GM18505 (cell line): ENCODE measurements at regions not wholly inside any gene's neighbourhood (a gene's known extent, or its start where the extent isn't known, plus 50 kb on each side); places are given as distances from the start of the nearest gene placed in this dataset.
A peak's percentile ranks its signal among the peaks of the same experiment; 100 is the strongest.

ENCODE experiments used
- ATAC-seq: cut with Tn5 transposase; IDR thresholded peaks from one replicate; pipeline ENCODE4 v1.9.1; 2021; ENCODE audit not compliant: unreplicated experiment
- POLR2A ChIP-seq: IDR thresholded peaks from 4 replicates; pipeline ENCODE4 v1.6.1; 2011; ENCODE audit warnings: borderline replicate concordance; ENCODE audit not compliant: insufficient read depth, insufficient read length; ENCODE audit errors: extremely low read depth

DNA sequence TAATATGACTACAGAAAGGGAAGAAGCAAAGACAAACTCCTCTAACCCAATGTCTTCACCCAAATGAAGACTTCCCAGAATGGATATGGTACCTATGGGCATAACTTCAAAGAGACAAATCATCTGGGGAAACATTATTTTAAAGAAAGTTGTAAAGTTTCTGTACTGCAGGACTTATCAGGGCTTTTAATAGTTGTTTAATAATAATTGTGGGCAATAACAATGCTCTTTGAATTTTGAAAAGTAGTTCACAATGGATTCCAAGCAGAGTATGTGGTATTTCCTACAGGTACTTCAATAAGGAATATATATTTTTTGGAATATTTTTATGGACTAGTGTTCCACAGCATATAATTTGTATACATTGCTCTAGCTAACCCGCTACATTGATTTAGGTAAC, 503.1 kb downstream of the MCTP2 start:
- ATAC-seq = no peak
- no peak for TF ChIP-seq POLR2A

DNA sequence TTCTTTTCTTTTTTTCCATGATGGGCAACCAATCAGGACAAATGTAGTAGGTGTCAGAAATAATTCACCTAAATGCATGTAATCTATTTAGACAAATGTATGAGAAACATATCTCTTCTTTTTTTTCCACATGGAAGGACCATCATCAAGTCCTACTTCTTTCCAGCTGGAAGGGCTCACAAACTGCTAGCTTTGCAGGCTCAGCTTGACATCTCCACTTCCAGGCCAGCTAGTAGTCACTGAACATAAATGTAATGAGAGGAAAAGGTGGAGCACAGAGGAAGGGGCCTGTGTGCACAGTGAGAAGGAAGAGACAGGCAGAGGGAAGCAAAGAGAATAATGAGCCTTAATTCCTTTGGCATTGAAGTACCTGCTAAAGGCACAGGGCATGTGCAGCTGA, 504.9 kb downstream of the MCTP2 start:
- no peak for TF ChIP-seq POLR2A
- ATAC-seq = no peak

DNA sequence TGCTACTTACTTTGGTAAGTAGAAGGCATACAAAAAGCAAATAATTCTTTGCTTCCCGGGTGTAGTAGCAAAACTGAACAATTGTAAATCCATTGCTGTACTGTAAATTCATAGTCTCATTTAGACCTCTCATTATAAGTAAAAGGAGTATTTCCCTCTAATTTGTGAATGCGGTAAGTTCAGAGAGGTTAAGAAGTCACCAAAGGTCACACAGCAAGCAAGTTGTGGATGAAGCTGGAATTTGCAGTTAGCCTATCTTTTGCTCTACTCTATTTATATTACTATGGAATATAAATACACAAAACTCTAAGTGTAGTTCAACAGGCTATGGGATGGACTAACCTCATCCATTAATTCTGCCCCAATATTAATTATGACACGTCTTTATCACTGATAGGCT, 508.3 kb downstream of the MCTP2 start:
- no peak for ATAC-seq
- no peak for TF ChIP-seq POLR2A

DNA sequence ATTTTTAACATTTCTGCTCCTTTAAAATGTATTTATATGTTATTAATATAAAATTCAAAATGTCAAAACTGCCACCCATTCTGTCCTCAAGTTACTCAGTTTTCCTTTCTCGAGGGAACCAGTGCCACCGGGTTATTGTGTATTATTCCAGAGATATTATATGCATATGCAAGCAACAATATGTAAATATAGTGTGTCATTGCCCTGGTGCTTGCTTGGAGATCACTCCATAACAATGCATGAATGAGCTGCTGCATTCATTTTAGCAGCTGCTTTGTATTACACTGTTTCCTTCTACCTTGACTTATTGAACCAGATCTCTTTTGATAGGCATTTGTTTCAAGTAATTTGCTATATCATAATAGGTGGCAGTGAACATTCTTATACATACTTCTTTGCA, 509.1 kb downstream of the MCTP2 start:
- ATAC-seq = no peak
- TF ChIP-seq POLR2A = no peak

DNA sequence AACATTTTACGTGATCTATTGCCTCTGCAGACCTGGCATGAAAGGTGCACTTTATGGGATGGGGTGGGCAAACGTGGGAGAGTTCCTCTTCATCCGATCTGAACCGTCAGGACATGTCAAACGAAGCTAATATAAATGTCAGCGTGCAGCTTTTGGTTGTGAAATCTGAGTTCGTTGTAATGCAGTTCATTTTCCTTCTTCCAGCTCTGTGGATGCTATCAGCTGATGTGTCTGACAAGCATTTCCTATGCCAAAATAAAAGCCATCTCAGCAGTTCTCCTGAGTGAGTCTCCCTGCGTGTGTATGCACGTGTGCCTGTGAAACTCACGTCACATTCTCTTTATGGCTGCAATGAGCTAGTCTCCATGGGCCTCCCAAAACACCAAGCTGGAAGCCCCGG, 512.3 kb downstream of the MCTP2 start:
- ATAC-seq = no peak

DNA sequence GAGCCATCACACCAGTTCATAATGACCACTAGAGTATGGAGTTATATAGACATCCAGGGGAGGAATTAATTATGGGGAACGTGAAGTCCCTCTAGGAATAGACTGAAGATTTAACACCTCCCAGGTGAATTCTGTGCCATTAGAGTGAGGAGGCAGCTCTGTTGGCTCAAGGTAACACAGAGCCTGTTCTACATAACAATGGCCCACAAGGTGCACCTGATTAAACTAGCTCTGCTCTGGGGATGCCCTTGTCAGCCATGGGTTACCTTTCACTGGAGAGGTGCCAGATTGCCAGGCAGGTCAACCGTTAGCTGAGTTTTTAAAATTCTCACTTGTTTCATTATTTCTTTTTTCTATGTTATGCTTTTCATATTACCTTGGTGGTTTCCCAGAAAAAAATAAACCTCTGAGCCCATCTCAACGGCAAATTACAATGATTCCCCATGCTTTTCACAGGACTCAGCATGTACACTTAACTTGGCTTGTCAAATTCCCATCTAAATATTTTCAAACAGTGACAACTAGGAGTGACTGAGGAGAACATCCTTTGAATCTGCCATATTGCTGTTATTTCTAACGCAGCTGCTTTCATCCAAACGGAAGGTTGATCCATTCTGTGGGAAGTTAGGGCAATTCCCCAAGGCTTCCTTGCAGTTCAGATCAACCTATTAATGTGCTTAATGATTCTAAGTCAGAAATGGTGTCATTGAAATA, 512.9 kb downstream of the MCTP2 start:
- no peak for TF ChIP-seq POLR2A
- ATAC-seq = no peak

More for the DNA sequence above, 512.3 kb downstream of the MCTP2 start:
- no peak for TF ChIP-seq POLR2A

DNA sequence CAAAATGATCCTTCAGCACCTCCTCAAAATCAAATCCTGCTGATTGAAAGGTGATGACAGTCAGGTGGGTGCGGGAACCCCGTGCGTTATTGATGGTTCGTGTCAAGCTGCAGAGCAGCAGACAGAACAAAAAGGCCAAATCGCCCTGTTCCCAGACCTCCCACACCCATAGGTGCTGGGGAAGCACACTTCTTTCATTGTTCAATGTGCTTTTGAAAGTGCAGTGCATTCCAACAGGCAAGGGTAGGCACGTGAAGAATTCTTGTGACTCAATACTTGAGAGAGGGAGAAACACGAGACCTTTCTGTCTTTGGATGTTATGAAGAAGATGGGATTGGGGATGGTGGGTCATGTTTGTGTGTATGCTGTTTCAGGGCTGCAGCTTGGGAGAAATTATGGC, 514.0 kb downstream of the MCTP2 start:
- no peak for TF ChIP-seq POLR2A
- no peak for ATAC-seq

DNA sequence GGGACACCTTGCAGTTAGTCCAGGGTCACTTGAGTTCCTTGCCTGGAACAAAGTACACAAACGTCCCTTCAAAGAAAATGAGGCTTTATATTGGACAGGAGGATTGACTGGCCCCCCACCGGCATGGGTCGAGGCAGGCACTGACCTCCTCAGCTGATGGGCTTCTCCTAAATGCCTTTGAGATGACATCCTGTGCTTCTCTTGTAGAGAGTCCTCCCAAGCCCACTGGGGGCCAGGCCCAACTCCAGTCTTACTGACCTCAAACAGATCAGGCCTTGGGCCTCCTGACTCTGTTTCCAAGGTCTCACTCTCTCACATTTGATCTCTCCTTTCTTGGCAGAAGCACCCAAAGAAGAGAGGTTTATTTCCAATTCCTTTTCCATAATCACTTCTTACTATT, 516.1 kb downstream of the MCTP2 start:
- TF ChIP-seq POLR2A = no peak
- ATAC-seq = no peak

DNA sequence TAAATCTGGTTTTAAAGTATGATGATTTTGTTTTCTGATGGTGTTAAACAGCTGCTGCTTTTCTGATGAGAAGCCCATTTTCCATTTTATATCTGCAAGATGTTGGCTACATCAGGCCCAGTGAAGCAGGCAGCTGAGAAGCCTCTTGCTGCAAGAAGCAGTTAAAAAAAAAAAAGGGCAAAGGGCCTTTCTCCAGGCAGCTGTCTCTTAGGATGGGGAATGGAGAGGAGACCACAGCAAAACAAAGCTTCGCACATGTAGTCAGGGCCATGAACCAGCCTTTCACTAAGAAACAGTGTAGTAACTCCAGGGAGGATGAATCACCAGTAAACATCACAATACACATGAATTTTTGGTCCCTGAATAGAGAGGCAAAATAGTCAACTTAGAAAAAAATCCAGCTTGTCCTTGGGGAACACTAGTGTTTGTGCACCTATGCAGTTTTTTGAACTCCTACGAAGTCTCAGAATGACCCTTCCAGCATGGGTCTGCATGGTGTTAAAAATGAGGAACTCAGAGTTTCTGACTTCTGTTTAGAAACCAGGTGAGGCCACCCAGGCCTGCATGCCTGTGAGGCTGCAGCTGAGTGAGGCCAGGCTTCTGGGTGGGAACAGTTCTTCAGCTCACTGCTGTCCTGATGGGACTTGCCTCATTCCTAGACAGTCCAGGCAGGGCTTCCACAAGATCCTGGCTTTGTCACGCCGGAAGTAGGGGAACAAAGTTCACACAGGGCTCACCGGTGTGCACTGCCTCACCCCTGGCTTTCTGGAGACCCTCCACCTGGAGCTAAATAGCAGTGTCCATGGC, 518.7 kb downstream of the MCTP2 start:
- ATAC-seq = peak; percentile 91
- no peak for TF ChIP-seq POLR2A

DNA sequence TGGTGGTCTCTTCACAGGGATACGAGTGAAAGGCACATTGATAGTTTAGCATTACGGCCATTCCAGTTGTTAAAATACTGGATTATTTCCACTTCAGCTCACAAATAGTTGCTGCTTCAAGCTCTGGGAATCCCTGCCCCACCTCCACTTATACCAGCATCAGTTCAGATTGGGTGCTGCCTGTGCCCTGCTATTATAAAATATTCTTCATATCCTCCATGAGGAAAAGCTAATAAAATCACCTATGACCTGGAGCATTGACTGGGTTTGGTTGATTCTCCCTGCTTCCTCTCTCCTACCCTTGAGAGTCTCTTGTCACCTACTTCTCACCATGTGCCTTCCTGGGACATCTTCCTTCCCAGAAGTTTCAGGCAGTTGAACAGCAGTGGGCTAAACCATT, 529.0 kb downstream of the MCTP2 start:
- no peak for TF ChIP-seq POLR2A
- no peak for ATAC-seq

DNA sequence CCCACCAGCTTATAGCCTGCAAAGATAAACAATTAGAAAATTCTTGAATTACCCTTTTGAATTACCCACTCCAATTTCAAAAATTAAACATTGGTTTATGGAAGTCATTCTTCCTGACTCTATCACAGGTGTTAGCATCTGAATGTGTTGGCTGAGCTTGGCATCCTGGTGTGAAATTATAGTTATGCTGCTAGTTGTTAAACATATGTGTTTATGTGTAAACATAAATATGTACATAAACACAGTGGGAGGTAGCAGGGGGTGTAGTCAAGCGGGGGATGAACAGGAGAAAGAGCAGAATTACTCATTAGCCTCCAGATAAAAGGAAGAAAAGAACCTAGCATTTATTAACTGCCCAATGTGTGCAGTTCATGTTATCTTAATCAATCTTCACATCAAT, 530.2 kb downstream of the MCTP2 start:
- no peak for TF ChIP-seq POLR2A
- no peak for ATAC-seq

DNA sequence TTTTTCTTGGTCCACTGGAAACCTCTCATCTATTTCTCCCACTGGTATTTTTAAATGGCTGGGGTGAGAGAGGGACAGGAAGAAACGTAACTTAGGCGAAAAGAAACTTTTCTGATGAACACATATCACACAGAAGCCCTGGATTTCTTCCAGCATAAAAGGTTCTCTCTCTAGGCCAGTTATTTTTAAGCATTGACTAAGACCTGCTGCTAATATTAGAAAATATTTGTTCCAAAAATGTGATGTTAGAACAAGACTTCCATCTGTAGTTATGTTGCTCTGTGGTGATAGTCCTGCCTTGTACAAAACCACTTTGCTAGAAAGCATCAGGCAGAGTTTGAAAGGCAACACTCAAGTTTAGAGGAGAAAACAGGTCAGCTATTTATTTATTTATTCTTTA, 537.7 kb downstream of the MCTP2 start:
- no peak for ATAC-seq
- no peak for TF ChIP-seq POLR2A

DNA sequence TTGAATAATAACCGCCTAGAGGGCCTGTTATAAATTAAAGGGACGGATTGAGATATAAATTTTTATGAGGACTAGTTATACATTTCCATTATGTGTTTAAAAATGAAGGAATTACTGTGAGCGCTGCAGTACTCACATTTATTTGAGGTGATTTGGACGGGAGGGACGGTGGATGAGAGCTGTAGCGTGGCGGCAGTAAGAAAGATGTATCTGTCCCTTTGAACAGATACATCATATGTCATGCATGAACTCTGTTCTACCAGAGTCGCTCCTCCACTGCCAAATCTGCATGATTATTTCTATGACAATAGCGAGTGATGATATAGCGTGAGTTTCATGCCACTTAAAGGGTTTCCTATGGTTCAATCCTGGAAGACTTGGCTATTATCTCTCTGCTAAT, 538.8 kb downstream of the MCTP2 start:
- no peak for ATAC-seq
- no peak for TF ChIP-seq POLR2A

DNA sequence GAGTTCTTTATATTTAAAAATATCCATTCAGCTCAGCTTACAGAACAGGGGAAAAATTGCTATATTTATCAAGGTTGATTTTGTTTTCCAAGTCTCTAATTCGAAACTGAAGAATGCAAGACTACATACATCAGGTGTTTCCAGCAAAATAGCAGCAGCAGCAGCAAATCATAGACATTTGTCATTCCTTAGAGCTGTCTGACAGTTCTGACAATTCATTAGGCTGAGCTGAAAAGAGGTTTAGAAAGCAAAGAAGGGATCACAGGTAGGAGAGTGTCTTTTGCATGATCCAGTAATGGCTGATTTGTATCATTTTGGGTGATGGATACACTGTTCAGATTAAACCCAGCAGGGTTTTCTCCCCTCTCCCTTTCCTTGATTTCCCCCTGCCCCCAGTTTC, 545.7 kb downstream of the MCTP2 start:
- no peak for ATAC-seq
- no peak for TF ChIP-seq POLR2A

DNA sequence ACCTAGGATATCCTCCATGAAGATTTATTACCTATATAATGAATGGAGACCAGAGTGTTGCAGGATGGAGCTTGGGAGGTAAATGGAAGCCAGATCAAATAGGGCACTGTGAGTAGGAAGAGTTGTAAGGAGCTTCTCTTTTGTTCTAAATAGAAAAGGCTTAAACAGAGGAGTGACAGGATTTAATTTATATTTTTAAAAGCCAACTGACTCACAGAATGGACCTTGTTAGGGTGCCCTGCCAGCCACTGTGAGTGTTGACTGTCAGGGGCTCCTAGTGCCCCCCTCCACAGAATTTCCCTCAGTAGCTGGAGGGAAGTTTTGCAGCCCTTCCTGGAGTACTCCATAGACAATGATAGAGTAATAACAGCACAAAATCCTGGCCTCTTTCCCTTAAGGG, 547.5 kb downstream of the MCTP2 start:
- no peak for ATAC-seq
- no peak for TF ChIP-seq POLR2A

DNA sequence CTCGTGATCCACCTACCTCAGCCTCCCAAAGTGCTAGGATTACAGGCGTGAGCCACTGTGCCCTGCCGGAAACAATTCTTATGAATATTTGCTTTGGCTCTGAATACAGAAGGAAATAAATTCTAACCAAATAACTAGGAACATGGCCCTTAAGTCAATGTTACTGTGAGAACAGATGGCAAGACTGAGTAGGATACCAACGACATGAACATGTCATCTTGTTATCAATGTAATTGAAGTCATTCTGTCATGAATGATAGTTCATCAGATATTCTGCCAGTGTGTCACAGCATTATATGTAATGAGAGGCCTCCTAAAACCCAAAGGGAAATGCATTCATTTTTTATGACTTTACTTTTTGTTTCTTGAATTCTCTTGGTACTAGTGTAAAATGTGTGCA, 548.8 kb downstream of the MCTP2 start:
- ATAC-seq = no peak
- TF ChIP-seq POLR2A = no peak
